ENCODE measurements at regions not wholly inside any gene's neighbourhood (a gene's known extent, or its start where the extent isn't known, plus 50 kb on each side); places are given as distances from the start of the nearest gene placed in this dataset.

- TF ChIP-seq JUND (IDR thresholded peaks at IDR 0.05; ENCODE audit: low read depth, low read length), result no peak
- no peak for TF ChIP-seq USF2 (IDR thresholded peaks at IDR 0.05; ENCODE audit: borderline replicate concordance, low read depth, low read length)
- no peak for TF ChIP-seq GABPA (IDR thresholded peaks at IDR 0.05; ENCODE audit: low read depth)
- no peak for TF ChIP-seq SMC3 (IDR thresholded peaks at IDR 0.05; ENCODE audit: borderline replicate concordance, low read length)
Measured at GRCh38 chr6:11478586-11478985, 59.0 kb upstream of the TMEM170B start.

Measured in GM12878 (cell line).